Left ventricle myocardium inferior (tissue), 1 donor: ENCODE measurements at regions not wholly inside any gene's neighbourhood (a gene's known extent, or its start where the extent isn't known, plus 50 kb on each side); places are given as distances from the start of the nearest gene placed in this dataset.

Experiments used
- DNase-seq: peaks from one replicate; pipeline ENCODE4 v3.0.0-alpha.2; 2020
- H3K27ac ChIP-seq: fragments of 200-600 bp; replicated peaks from 2 replicates; pipeline ENCODE4 v1.8.0; 2021
- H3K27me3 ChIP-seq: fragments of 200-600 bp; 2 replicates; pipeline ENCODE4 v1.8.0; 2021; ENCODE audit warnings: low read depth
- H3K36me3 ChIP-seq: fragments of 200-600 bp; 2 replicates; pipeline ENCODE4 v1.8.0; 2021
- H3K4me1 ChIP-seq: fragments of 200-600 bp; 2 replicates; pipeline ENCODE4 v1.8.0; 2021
- H3K4me3 ChIP-seq: fragments of 200-600 bp; 2 replicates; pipeline ENCODE4 v1.8.0; 2021; ENCODE audit warnings: mild to moderate bottlenecking, moderate library complexity
- H3K9me3 ChIP-seq: fragments of 200-600 bp; replicated peaks from 2 replicates; pipeline ENCODE4 v1.8.0; 2021
- CTCF ChIP-seq: fragments of 200-600 bp; IDR thresholded peaks from 2 replicates; pipeline ENCODE4 v1.8.0; 2021; ENCODE audit warnings: antibody characterized with exemption, mild to moderate bottlenecking, borderline replicate concordance
- intact Hi-C: fragments of 100-400 bp; cut with micrococcal nuclease; formaldehyde crosslinking; loops from one replicate; pipeline ENCODE4 v1.11.0; 2022
- donor health status: DM: no; HTN: yes; CAD: no; lungs with severe emphysema.

GRCh38 chr4:126427853-126428252 is 1113.1 kb downstream of the FAT4 start:
- no peaks in the 10 kb centered on the region for H3K36me3 ChIP-seq
- no peak overlapping the region for H3K27ac ChIP-seq
- no peaks in the 10 kb centered on the region for H3K27me3 ChIP-seq
- intact Hi-C loops, result no loop called here
- no peaks in the 10 kb centered on the region for H3K4me1 ChIP-seq
- no peak overlapping the region for H3K4me3 ChIP-seq
- H3K9me3 ChIP-seq, result peaks cover 9% of the 10 kb centered on the region
- DNase-seq, result no peak
- TF ChIP-seq CTCF, result no peak

- no peaks in the 10 kb centered on the region for H3K4me1 ChIP-seq
Measured at GRCh38 chr4:126431049-126431448, 1116.3 kb downstream of the FAT4 start.

GRCh38 chr4:126435491-126435890 is 1120.7 kb downstream of the FAT4 start:
- H3K4me1 ChIP-seq, result peaks cover 3% of the 10 kb centered on the region
- no peak for TF ChIP-seq CTCF
- no peak overlapping the region for H3K27ac ChIP-seq
- no peak for DNase-seq
- intact Hi-C loops, result no loop called here
- no peaks in the 10 kb centered on the region for H3K36me3 ChIP-seq
- no peaks in the 10 kb centered on the region for H3K9me3 ChIP-seq
- no peak overlapping the region for H3K4me3 ChIP-seq
- H3K27me3 ChIP-seq, result no peaks in the 10 kb centered on the region

More at GRCh38 chr4:126431049-126431448, 1116.3 kb downstream of the FAT4 start:
- Histone ChIP-seq H3K36me3 (no peaks in the 10 kb centered on the region), H3K9me3 (no peaks in the 10 kb centered on the region), H3K27ac (no peak overlapping the region), H3K27me3 (no peaks in the 10 kb centered on the region), H3K4me3 (no peak overlapping the region)
- intact Hi-C loops, result no loop called here
- TF ChIP-seq CTCF, result no peak
- DNase-seq, result no peak

GRCh38 chr4:126440297-126440696 is 1125.5 kb downstream of the FAT4 start:
- TF ChIP-seq CTCF, result no peak
- H3K27ac ChIP-seq, result no peak overlapping the region
- intact Hi-C loops, result no loop called here
- no peak overlapping the region for H3K4me3 ChIP-seq
- H3K36me3 ChIP-seq, result no peaks in the 10 kb centered on the region
- H3K27me3 ChIP-seq, result no peaks in the 10 kb centered on the region
- no peaks in the 10 kb centered on the region for H3K9me3 ChIP-seq
- peaks cover 10% of the 10 kb centered on the region for H3K4me1 ChIP-seq
- DNase-seq, result no peak

GRCh38 chr4:126441173-126442035 is 1126.6 kb downstream of the FAT4 start:
- Histone ChIP-seq H3K27me3 (no peaks in the 10 kb centered on the region), H3K4me3 (no peak overlapping the region), H3K4me1 (peaks cover 10% of the 10 kb centered on the region), H3K27ac (peak overlapping the region; percentile 33), H3K36me3 (no peaks in the 10 kb centered on the region), H3K9me3 (no peaks in the 10 kb centered on the region)
- TF ChIP-seq CTCF, result no peak
- DNase-seq, result no peak
- intact Hi-C loops, result no loop called here
